CD14-positive monocyte (primary cell): ENCODE measurements at regions not wholly inside any gene's neighbourhood (a gene's known extent, or its start where the extent isn't known, plus 50 kb on each side); places are given as distances from the start of the nearest gene placed in this dataset.

Source experiments
- DNase-seq, 3 donors: peaks; one replicate each; pipeline ENCODE4 v3.0.0-alpha.2; 2011 to 2022
- H2AFZ ChIP-seq: 2 replicates; pipeline ENCODE4 v1.6.0; 2012; ENCODE audit warnings: mild to moderate bottlenecking, low read depth, low read length, inconsistent platforms; ENCODE audit not compliant: insufficient read depth, poor library complexity, severe bottlenecking
- H3K27ac ChIP-seq, 2 donors: 1 replicate in 1 of 2; 2 replicates in 1 of 2; pipeline ENCODE4 v1.5.1; 2012 to 2013; ENCODE audit warnings: low read length in 2 of 2, control low read depth in 1 of 2, inconsistent platforms in 1 of 2, low read depth in 1 of 2, mild to moderate bottlenecking in 1 of 2
- H3K27me3 ChIP-seq, 2 donors: one replicate each; pipeline versions ENCODE4 v1.6.0 to v1.6.1; 2011 to 2013; ENCODE audit warnings: low read length in 2 of 2; ENCODE audit not compliant: control insufficient read depth in 2 of 2, insufficient read depth in 2 of 2
- H3K36me3 ChIP-seq, 2 donors: replicated peaks in 1 of 2; 1 replicate in 1 of 2; 2 replicates in 1 of 2; pipeline versions ENCODE4 v1.5.1 to v1.6.1; 2012 to 2013; ENCODE audit warnings: low read length in 2 of 2, control low read depth in 1 of 2, inconsistent platforms in 1 of 2, mild to moderate bottlenecking in 1 of 2; ENCODE audit not compliant: insufficient read depth in 2 of 2, control insufficient read depth in 1 of 2
- H3K4me1 ChIP-seq, 2 donors: 1 replicate in 1 of 2; 2 replicates in 1 of 2; pipeline versions ENCODE4 v1.5.1 to v1.6.1; 2012 to 2013; ENCODE audit warnings: low read length in 2 of 2, control low read depth in 1 of 2, inconsistent platforms in 1 of 2, mild to moderate bottlenecking in 1 of 2, moderate library complexity in 1 of 2; ENCODE audit not compliant: insufficient read depth in 2 of 2, control insufficient read depth in 1 of 2
- H3K4me2 ChIP-seq: replicated peaks from 2 replicates; pipeline ENCODE3; 2012; ENCODE audit warnings: low read length, moderate library complexity, mild to moderate bottlenecking; ENCODE audit not compliant: poor library complexity, severe bottlenecking; ENCODE audit errors: extremely low read depth
- H3K4me3 ChIP-seq, 3 experiments: fragments of 200-600 bp in 1 of 3; sonication (generic) in 1 of 3; replicated peaks in 1 of 3; 1 replicate in 2 of 3; 2 replicates in 1 of 3; pipeline ENCODE4 v1.5.1; 2011 to 2013; ENCODE audit warnings: low read length in 3 of 3, mild to moderate bottlenecking in 3 of 3, control low read depth in 2 of 3, low read depth in 2 of 3, inconsistent platforms in 1 of 3, moderate library complexity in 1 of 3
- H3K79me2 ChIP-seq: 2 replicates; pipeline ENCODE4 v1.6.0; 2012; ENCODE audit warnings: mild to moderate bottlenecking, control low read depth, inconsistent platforms, low read length, moderate library complexity; ENCODE audit not compliant: insufficient read depth
- H3K9ac ChIP-seq: 2 replicates; pipeline ENCODE4 v1.6.0; 2017; ENCODE audit warnings: low read length, mild to moderate bottlenecking; ENCODE audit not compliant: insufficient read depth, poor library complexity, severe bottlenecking
- H3K9me3 ChIP-seq, 2 donors: replicated peaks in 1 of 2; 1 replicate in 1 of 2; 2 replicates in 1 of 2; pipeline versions ENCODE4 v1.5.1 to v1.6.1; 2012 to 2013; ENCODE audit warnings: low read length in 2 of 2, control low read depth in 1 of 2; ENCODE audit not compliant: control insufficient read depth in 1 of 2, insufficient read depth in 1 of 2
- H4K20me1 ChIP-seq: 2 replicates; pipeline ENCODE4 v1.6.0; 2012; ENCODE audit warnings: mild to moderate bottlenecking, low read length, control low read depth, moderate library complexity; ENCODE audit not compliant: insufficient read depth
- H3K27ac Mint-ChIP-seq, 7 donors: one replicate each; pipeline ENCODE4 v1.8.0; 2020; ENCODE audit warnings: mild to moderate bottlenecking in 7 of 7, mixed read lengths in 7 of 7, moderate library complexity in 6 of 7, inconsistent platforms in 2 of 7
- H3K27me3 Mint-ChIP-seq, 3 donors: one replicate each; pipeline ENCODE4 v1.8.0; 2021 to 2022; ENCODE audit warnings: low read depth in 3 of 3, mild to moderate bottlenecking in 3 of 3, mixed read lengths in 3 of 3, moderate library complexity in 3 of 3, inconsistent platforms in 1 of 3
- H3K36me3 Mint-ChIP-seq, 2 donors: one replicate each; pipeline ENCODE4 v1.8.0; 2020; ENCODE audit warnings: mixed read lengths in 2 of 2, inconsistent platforms in 1 of 2, mild to moderate bottlenecking in 1 of 2
- H3K4me1 Mint-ChIP-seq: one replicate; pipeline ENCODE4 v1.8.0; 2020; ENCODE audit warnings: mild to moderate bottlenecking, mixed read lengths
- H3K4me3 Mint-ChIP-seq, 2 donors: one replicate each; pipeline ENCODE4 v1.8.0; 2020; ENCODE audit warnings: mild to moderate bottlenecking in 2 of 2, mixed read lengths in 2 of 2, moderate library complexity in 1 of 2
- H3K9me3 Mint-ChIP-seq, 7 donors: one replicate each; pipeline ENCODE4 v1.8.0; 2020 to 2022; ENCODE audit warnings: mixed read lengths in 7 of 7, mild to moderate bottlenecking in 6 of 7, moderate library complexity in 6 of 7, inconsistent platforms in 2 of 7
- CTCF ChIP-seq: fragments of 200-600 bp; IDR thresholded peaks from one replicate; pipeline ENCODE4 v1.8.0; 2022; ENCODE audit warnings: antibody characterized with exemption, mild to moderate bottlenecking
- WGBS: methylation state at CpG from one replicate; pipeline ENCODE4 v1.1.5; 2013; ENCODE audit warnings: missing lambda C conversion rate; ENCODE audit not compliant: insufficient coverage; 5-methylcytosine and 5-hydroxymethylcytosine counted together
- intact Hi-C, 2 donors: fragments of 100-400 bp; cut with micrococcal nuclease; formaldehyde crosslinking; loops; one replicate each; pipeline versions ENCODE4 v1.15.0 to v1.15.1; 2023

- H4K20me1 ChIP-seq, result no peaks in the 10 kb centered on the region
- DNase-seq, result no peak
- no peak overlapping the region for H3K4me2 ChIP-seq
- intact Hi-C loops, result no loop called here
- no peaks in the 10 kb centered on the region for H3K36me3 ChIP-seq
- H3K27me3 ChIP-seq, result no peaks in the 10 kb centered on the region
- H3K79me2 ChIP-seq, result no peaks in the 10 kb centered on the region
- Mint-ChIP-seq H3K36me3 (no peaks in the 10 kb centered on the region), H3K4me1 (no peaks in the 10 kb centered on the region), H3K27ac (no peak overlapping the region), H3K27me3 (no peaks in the 10 kb centered on the region), H3K9me3 (peaks cover 0 to 6% (median 2%) of the 10 kb centered on the region in 7 donors), H3K4me3 (no peak overlapping the region)
- H3K4me1 ChIP-seq, result no peaks in the 10 kb centered on the region
- H3K9ac ChIP-seq, result no peak overlapping the region
- H3K9me3 ChIP-seq, result no peaks in the 10 kb centered on the region
- TF ChIP-seq CTCF, result no peak
- 100% methylated on average over 1 of the region's 3 CpGs for WGBS
- no peak overlapping the region for H2AFZ ChIP-seq
- H3K27ac ChIP-seq, result no peak overlapping the region
- no peak overlapping the region for H3K4me3 ChIP-seq
Observed at GRCh38 chr9:80554301-80554700, 982.5 kb downstream of the TLE4 start.

- DNase-seq, result no peak
- Mint-ChIP-seq H3K36me3 (no peaks in the 10 kb centered on the region), H3K9me3 (peaks cover 0 to 6% (median 2%) of the 10 kb centered on the region in 7 donors), H3K27me3 (no peaks in the 10 kb centered on the region), H3K4me3 (no peak overlapping the region), H3K27ac (no peak overlapping the region), H3K4me1 (no peaks in the 10 kb centered on the region)
- no peaks in the 10 kb centered on the region for H3K79me2 ChIP-seq
- no peaks in the 10 kb centered on the region for H3K9me3 ChIP-seq
- H3K4me1 ChIP-seq, result no peaks in the 10 kb centered on the region
- no peaks in the 10 kb centered on the region for H3K36me3 ChIP-seq
- no peaks in the 10 kb centered on the region for H3K27me3 ChIP-seq
- TF ChIP-seq CTCF, result no peak
- no peak overlapping the region for H3K4me2 ChIP-seq
- 33% methylated on average over 2 of the region's 6 CpGs for WGBS
- no peak overlapping the region for H3K4me3 ChIP-seq
- intact Hi-C loops, result no loop called here
- no peak overlapping the region for H3K9ac ChIP-seq
- no peak overlapping the region for H3K27ac ChIP-seq
- no peaks in the 10 kb centered on the region for H4K20me1 ChIP-seq
- H2AFZ ChIP-seq, result no peak overlapping the region
Observed at GRCh38 chr9:80552931-80553330, 981.2 kb downstream of the TLE4 start.
